HuH-7 (cell line): ENCODE measurements at regions not wholly inside any gene's neighbourhood (a gene's known extent, or its start where the extent isn't known, plus 50 kb on each side); places are given as distances from the start of the nearest gene placed in this dataset.
"Not testable (repeated sequence)": the region's sequence is repeated elsewhere in the genome, so short reads cannot be mapped to it uniquely, and the experiment has no call there.

Experiments
- DNase-seq: peaks from one replicate; pipeline ENCODE4 v3.0.0; 2011; ENCODE audit warnings: low spot score

DNA sequence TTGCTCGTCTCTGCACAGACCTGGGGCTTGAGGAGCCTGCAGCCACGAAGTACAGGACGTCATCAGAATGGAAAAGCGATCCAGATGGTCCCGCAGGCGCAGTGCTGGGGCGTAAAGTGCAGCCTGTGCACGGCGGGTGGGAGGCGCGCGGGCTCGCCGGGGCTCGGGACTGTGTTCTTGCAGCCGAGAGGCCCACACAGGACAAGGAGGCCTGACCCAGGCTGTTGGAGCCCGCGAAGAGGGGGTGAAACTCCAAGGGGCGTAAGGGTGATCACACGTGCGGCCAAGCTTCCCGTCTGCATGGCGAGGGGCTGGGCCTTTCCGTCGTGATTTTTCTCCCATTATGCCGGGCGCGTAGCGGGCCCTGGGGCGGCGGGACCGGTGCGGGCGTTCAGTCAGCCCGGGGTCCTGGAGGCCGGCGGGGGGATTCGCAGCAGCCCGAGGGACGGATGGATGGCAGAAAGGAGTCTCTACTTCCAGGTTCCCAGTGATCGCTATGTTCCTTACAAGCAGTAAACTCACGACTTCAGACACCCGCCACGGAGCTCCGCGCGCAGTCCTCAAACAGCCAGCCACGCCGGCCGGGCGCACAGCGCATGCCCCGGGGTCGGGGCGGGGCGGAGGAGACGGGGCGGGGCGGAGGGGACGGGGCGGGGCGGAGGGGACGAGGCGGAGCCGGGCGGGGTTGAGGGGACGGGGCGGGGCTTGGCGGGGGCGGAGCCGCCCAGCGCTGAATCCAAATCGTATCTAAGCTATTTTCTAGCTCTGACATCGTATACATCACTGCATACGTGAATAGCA lies 141.0 kb upstream of the KCNJ18 start:
- DNase-seq: peak; percentile 58

- not testable (repeated sequence) for DNase-seq
These were observed 133.4 kb upstream of the KCNJ18 start for GRCh38 chr17:21558921-21559320.

GRCh38 chr17:21564262-21564661 lies 128.1 kb upstream of the KCNJ18 start:
- DNase-seq: no peak

GRCh38 chr17:21564757-21565156 lies 127.6 kb upstream of the KCNJ18 start:
- DNase-seq: not testable (repeated sequence)

- not testable (repeated sequence) for DNase-seq
These were observed 121.9 kb upstream of the KCNJ18 start for GRCh38 chr17:21570427-21570826.

DNA sequence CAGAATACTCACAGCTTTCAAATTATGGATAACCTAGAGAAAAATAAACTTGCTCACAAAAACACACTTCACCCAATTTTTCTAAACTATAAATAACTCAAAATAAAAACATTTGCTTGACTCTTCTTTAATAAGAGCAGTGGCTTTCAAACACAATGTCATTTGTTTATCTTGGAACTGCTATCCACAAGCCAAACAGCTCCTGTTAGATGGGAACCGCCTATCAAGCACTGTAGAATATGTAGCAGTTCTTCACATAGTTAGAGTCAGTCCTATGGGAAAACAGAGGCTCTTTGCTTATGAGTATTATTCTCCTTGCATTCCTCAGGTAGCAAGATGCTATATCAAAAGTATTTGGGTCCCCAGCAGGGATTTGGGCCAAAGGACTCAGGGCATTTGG lies 120.2 kb upstream of the KCNJ18 start:
- not testable (repeated sequence) for DNase-seq

DNA sequence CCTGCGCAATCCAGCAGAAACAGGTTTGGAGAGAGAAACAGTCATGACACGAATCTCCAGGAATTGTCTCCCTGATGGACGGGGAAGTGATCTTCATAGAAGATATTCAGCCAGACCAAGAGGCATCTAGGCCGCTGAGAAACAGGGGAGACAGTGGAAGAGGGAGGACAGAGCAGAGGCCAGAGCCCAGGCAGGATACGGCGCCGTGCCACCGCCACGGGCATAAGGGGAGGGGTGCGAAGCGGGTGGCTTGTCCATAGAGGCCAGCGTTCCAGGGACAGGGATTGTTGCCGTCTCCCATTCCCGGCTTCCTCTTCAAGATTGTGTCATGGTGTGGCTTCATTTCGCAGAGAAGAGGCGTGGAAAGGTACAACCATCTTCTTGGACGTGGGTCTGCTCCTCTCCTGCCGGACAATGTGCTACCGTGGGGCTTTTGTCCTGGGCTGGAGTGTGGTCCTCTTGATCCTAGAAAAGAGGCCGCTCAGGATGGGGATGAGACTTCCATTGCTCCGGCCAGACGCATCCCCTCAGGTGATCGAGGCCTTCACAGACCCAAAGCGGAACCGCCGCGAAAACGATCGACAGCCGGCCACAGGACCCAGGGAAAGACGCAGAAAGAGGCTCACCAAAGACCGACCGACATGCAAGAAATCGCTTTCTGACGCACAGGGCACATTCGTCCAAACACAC lies 118.9 kb upstream of the KCNJ18 start:
- not testable (repeated sequence) for DNase-seq

DNA sequence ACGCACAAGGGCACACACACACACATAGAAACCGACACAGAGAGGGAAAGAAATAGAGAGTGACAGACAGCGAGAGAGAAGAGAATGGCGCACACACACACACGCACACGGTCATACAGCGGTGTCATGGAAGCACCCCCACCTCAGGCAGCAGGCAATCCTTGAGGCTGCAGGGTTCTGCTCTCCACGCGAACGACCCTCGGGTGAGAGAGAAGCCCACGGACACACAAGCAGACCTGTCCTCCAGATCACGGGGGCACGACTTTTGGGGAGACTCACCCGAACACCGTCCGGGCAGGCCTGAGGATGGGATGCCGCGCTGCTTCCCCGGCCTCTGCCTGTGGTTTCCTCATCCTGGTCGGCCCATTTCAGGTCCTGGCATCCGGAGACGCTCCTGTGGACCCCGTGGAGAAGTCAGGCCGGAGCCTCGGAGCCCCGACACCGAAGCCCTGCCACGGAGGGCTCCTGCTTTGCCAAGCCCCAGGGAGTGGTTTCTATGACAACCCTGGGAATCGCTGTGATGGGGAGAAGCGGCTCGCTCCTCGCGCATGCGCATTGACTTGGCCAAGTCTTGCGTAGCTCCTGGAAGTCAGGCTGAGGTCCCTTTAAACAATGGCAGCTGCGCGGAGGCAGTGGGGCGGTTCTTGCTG lies 118.2 kb upstream of the KCNJ18 start:
- no peak for DNase-seq

DNA sequence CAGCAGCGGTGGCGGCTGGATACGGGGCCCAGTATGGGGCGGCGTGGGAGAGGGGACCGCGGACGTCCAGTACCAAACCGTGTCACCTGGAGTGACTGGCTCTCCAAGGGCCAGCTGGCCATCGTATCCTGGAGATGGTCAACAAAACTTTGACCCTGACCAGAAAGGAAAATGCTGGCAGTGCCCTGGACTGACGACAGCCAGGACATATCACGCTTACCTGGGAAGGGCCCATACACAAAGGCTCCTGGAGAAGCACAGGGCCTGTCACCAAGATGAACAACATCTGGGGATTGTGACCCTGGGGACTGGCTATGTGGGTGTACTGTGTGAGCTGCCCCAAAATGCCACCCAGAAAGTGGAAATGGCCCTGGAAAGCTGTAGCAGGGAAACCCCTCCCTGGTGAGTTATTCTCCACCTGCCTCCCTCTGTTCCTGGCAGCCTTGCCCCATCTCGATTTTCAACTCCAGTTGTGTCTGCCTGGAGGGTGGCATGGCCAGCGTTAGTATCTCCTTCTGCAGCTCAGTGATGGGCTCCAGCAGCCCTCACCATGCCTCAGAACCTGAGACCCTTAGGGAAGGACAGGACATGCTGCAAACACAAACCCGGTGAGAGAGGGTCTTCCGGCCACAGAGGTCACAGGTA lies 117.6 kb upstream of the KCNJ18 start:
- not testable (repeated sequence) for DNase-seq

DNA sequence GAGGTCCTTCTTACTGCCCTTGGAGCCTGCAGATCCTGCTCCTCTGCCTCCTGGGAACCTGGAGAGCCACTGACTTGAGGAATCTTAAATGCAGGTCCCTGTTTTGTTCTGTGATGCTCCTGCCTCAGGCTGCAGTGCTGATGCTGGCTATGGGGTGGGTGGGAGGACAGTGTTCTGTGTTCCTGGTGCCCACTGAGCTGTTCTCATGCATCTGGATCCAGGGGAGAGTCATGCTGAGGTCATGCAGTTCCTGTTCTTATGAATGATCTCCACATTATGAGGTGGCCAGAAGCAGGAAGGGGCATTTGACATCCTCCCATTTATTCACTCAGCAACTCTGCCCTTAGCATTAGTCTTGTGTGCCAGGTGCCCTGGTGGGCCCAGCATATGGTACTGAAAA lies 113.5 kb upstream of the KCNJ18 start:
- not testable (repeated sequence) for DNase-seq

DNA sequence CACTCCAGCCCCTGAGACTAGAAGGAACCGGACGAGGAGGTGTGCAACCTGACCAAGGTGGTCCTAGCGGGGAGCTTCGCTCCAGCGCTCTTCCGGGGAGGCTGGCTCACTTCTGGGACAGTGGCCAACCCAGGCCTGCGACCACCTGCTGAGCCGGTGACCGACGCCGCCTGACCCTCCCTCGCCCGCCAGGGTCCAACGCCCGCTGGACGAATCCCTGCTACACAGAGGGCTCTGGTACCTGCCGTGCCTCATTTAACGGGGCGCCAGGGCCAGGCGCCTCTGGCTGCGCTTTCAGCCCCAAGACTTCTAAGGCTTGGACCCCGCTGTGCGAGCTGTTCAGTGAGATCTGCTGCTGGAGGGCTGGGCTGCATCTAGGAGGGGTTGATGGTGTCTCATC lies 99.5 kb upstream of the KCNJ18 start:
- no peak for DNase-seq

DNA sequence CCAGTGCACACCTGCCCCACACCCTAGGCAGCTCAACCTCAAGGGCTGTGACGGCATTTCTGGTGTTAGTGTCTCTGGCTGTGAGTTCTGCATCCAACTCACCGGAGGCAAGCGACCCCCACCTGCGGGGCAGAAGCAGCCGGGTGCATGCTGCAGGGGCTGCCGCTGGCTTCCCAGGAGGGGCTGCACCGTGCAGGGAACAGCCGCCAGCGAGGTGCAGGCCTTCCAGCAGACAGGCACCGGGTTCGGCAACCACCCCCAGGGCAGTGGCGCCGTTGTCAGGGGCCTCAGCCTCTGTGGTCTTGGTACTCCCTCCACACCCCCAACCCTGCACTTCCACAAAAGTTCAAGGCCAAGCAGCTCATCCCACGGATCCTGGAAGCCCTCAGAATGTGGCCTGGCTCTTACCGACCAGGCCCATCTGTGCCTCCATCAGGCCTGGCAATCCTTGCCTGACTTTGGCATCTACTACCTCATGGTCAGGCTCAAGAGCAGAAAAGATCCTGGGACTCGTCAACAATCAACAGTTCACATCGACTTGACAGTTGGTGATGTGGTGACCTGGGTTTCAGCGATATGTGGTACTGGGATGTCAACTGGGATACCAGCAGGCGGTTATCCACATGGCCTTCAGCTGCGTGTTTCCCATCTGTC lies 98.7 kb upstream of the KCNJ18 start:
- DNase-seq: not testable (repeated sequence)

- no peak for DNase-seq
These were observed 97.2 kb upstream of the KCNJ18 start for GRCh38 chr17:21595086-21595485.

- no peak for DNase-seq
These were observed 90.1 kb upstream of the KCNJ18 start for GRCh38 chr17:21602176-21602575.

GRCh38 chr17:21603292-21603691 lies 89.0 kb upstream of the KCNJ18 start:
- DNase-seq: not testable (repeated sequence)

DNA sequence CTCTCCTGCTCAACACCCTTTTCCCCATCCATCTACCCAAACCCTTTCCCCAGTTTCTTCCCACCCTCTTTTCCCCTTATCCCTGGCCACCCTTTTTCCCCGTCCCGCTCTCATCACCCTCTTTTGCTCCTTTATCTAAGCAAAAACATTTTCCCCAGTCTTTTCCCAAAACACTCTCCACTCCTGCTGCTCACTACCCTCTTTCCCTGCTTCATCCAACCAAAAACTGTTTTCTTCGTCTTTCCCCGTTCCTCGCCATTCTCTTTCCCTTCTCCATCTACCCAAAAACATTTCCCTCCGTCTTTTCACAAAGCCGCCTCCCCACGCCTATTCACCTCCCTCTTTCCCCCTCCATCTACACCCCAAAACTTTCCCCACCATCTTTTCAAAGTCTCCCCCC lies 80.9 kb upstream of the KCNJ18 start:
- not testable (repeated sequence) for DNase-seq

DNA sequence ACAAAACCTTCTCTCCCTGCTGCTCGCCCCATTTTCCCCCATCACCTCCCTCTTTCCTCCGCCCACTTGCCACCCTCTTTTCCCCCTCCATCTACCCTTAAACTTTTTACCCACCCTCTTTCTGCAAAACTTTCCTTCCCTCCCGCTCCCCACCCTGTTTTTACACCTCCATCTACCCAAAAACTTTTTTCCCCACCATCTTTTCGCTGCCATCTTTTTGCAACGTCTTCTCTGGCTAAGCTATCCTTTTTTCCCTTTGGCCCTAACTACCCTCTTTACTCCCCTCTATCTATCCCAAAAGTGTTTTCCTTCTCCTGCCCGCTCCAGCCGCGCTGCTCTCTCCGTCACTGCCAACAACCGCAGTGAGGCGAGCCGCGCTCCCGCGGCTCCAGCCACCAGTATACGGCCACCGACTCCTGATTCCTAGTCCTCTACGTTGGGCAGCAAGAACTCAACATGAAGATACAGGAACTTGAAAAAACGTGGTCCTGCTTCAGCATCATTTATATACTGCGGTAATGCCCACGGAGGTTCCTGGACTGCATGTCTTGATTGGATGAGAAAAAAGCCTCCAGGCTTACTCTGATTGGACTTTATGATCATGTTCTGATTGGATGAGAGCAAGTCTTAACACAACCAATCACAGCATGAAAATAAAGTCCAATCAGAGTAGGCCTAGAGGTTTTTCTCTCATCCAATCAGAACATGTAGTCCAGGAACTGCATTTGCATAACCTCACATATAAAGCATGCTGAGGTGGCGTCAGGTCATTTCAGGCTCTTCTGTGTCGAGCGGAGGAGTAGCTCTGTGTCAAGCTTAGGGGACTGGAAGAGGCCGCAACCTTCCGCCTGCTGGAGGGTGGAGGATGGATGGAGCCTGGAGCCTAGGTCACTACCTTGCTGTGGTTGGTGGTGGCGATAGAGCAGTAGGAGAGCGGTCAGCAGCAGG lies 79.9 kb upstream of the KCNJ18 start:
- DNase-seq: not testable (repeated sequence)

- DNase-seq: no peak
These were observed 79.3 kb upstream of the KCNJ18 start for GRCh38 chr17:21613071-21613429.

DNA sequence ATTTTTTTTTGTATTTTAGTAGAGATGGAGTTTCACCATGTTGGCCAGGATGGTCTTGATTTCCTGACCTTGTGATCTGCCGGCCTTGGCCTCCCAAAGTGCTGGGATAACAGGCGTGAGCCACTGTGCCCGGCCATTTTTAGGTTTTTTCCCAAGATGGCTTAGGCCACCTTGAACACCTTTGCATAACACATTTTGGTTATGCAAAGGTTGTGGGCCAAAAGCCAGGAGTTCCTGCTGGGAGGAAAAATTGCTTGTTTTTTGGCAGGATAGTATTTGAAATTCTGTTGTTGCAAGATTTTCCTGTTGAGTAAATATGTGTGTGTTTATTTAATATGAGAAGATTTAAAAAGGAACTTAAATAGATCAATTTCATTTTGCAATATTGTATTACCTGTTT lies 65.3 kb upstream of the KCNJ18 start:
- not testable (repeated sequence) for DNase-seq
